ENCODE measurements at regions not wholly inside any gene's neighbourhood (a gene's known extent, or its start where the extent isn't known, plus 50 kb on each side); places are given as distances from the start of the nearest gene placed in this dataset.

GRCh38 chr4:177907736-177908424, 465.6 kb upstream of the AGA start:
- no peak for DNase-seq (ENCODE audit: extremely low read depth, low read depth)
- no peak for TF ChIP-seq CTCF (IDR thresholded peaks at IDR 0.05; ENCODE audit: low read depth, low read length)

GRCh38 chr4:177921715-177922114, 479.5 kb upstream of the AGA start:
- no peak for TF ChIP-seq CTCF (IDR thresholded peaks at IDR 0.05; ENCODE audit: low read depth, low read length)
- DNase-seq (ENCODE audit: extremely low read depth, low read depth) = no peak

GRCh38 chr4:177923888-177924287, 481.7 kb upstream of the AGA start:
- TF ChIP-seq CTCF (IDR thresholded peaks at IDR 0.05; ENCODE audit: low read depth, low read length) = no peak
- no peak for DNase-seq (ENCODE audit: extremely low read depth, low read depth)

GRCh38 chr4:177937041-177937440, 494.8 kb upstream of the AGA start:
- no peak for DNase-seq (ENCODE audit: extremely low read depth, low read depth)
- TF ChIP-seq CTCF (IDR thresholded peaks at IDR 0.05; ENCODE audit: low read depth, low read length) = no peak

GRCh38 chr4:177938226-177938625, 496.0 kb upstream of the AGA start:
- DNase-seq (ENCODE audit: extremely low read depth, low read depth) = no peak

GRCh38 chr4:177945268-177945667, 503.0 kb upstream of the AGA start:
- no peak for TF ChIP-seq CTCF (IDR thresholded peaks at IDR 0.05; ENCODE audit: low read depth, low read length)
- no peak for DNase-seq (ENCODE audit: extremely low read depth, low read depth)

More at GRCh38 chr4:177938226-177938625, 496.0 kb upstream of the AGA start:
- no peak for TF ChIP-seq CTCF (IDR thresholded peaks at IDR 0.05; ENCODE audit: low read depth, low read length)

GRCh38 chr4:177947607-177948006, 505.4 kb upstream of the AGA start:
- no peak for DNase-seq (ENCODE audit: extremely low read depth, low read depth)
- TF ChIP-seq CTCF (IDR thresholded peaks at IDR 0.05; ENCODE audit: low read depth, low read length) = no peak
